ENCODE measurements at regions not wholly inside any gene's neighbourhood (a gene's known extent, or its start where the extent isn't known, plus 50 kb on each side); places are given as distances from the start of the nearest gene placed in this dataset.

DNA sequence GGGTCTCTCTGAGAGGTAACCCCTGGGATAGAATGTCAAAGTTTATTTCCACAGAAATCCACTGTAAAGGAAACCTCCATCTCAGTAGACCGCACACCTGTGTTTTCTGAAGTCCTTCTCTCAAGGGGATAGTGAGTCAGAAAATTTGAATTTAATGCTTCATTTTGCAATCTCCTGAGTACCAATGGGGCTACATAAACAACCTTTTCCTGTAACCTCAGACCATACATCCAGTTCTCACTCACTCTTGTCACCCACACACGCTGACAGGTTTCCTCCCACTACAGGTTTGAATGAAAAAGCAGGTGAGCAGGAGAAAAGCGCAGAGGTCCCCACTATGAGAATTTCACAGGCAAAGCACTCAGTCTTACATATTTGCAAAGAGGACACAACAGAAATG lies 165.3 kb upstream of the MCTP2 start:
- H3K27ac ChIP-seq (ENCODE audit: control insufficient read depth, insufficient read depth), result no peak overlapping the region
- H3K36me3 ChIP-seq (ENCODE audit: control insufficient read depth in 2 of 2, insufficient read depth in 2 of 2, low read length in 1 of 2), result no peaks in the 10 kb centered on the region
- no peaks in the 10 kb centered on the region; a peak in 1 of 4 replicates for H3K27me3 ChIP-seq (replicated peaks in 1 of 2; ENCODE audit: control insufficient read depth in 2 of 2, insufficient read depth in 2 of 2, low read length in 1 of 2)
- no peaks in the 10 kb centered on the region for H3K9me3 ChIP-seq (replicated peaks; ENCODE audit: control insufficient read depth, insufficient read depth, low read length)
- no peak overlapping the region for H3K4me3 ChIP-seq
- CTCF ChIA-PET, result no interaction called here
- H2AFZ ChIP-seq (ENCODE audit: control insufficient read depth, low read depth, low read length), result no peak overlapping the region
- 8% methylated on average over 3 of the region's 3 CpGs for WGBS (ENCODE audit: insufficient coverage, insufficient replicate concordance, low lambda C conversion rate, missing lambda C conversion rate)
- no TSS peak for BruUV-seq (replicated peaks)
- intact Hi-C loops (cut with micrococcal nuclease; ENCODE audit: unreplicated experiment), result no loop called here
- no peak for DNase-seq (ENCODE audit: low read depth, low spot score)
- POLR2A ChIA-PET, result no interaction called here
- TF ChIP-seq SUPT20H (IDR thresholded peaks at IDR 0.05; ENCODE audit: borderline replicate concordance, control insufficient read depth, low read depth, low read length) (no peak), ZZZ3 (IDR thresholded peaks at IDR 0.05; ENCODE audit: control insufficient read depth, insufficient read length, low read depth) (no peak), ZNF384 (IDR thresholded peaks at IDR 0.05; ENCODE audit: borderline replicate concordance, low read depth, low read length) (no peak), FOS (IDR thresholded peaks at IDR 0.05; ENCODE audit: borderline replicate concordance, extremely low read depth, insufficient read length) (no peak), RAD51 (IDR thresholded peaks at IDR 0.05) (no peak), POLR2AphosphoS5 (IDR thresholded peaks at IDR 0.05; ENCODE audit: low read length) (no peak), EP300 (IDR thresholded peaks at IDR 0.05; ENCODE audit: borderline replicate concordance in 1 of 2, control insufficient read depth in 1 of 2, low read depth in 2 of 2, low read length in 2 of 2) (no peak)
- TF ChIP-seq, protein P1, sequence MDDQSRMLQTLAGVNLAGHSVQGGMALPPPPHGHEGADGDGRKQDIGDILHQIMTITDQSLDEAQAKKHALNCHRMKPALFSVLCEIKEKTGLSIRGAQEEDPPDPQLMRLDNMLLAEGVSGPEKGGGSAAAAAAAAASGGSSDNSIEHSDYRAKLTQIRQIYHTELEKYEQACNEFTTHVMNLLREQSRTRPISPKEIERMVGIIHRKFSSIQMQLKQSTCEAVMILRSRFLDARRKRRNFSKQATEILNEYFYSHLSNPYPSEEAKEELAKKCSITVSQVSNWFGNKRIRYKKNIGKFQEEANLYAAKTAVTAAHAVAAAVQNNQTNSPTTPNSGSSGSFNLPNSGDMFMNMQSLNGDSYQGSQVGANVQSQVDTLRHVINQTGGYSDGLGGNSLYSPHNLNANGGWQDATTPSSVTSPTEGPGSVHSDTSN (IDR thresholded peaks at IDR 0.05; ENCODE audit: insufficient replicate concordance, low read depth, low read length), result no peak
- TF ChIP-seq, protein P2, sequence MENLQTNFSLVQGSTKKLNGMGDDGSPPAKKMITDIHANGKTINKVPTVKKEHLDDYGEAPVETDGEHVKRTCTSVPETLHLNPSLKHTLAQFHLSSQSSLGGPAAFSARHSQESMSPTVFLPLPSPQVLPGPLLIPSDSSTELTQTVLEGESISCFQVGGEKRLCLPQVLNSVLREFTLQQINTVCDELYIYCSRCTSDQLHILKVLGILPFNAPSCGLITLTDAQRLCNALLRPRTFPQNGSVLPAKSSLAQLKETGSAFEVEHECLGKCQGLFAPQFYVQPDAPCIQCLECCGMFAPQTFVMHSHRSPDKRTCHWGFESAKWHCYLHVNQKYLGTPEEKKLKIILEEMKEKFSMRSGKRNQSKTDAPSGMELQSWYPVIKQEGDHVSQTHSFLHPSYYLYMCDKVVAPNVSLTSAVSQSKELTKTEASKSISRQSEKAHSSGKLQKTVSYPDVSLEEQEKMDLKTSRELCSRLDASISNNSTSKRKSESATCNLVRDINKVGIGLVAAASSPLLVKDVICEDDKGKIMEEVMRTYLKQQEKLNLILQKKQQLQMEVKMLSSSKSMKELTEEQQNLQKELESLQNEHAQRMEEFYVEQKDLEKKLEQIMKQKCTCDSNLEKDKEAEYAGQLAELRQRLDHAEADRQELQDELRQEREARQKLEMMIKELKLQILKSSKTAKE (IDR thresholded peaks at IDR 0.05; ENCODE audit: low read depth, poor library complexity, severe bottlenecking), result no peak
- RAD21 ChIA-PET (ENCODE audit: unreplicated experiment), result no interaction called here
- H4K20me1 ChIP-seq (ENCODE audit: control insufficient read depth, insufficient read depth), result no peaks in the 10 kb centered on the region
- in situ Hi-C loops (cut with MboI), result no loop called here
- H3K4me1 ChIP-seq (ENCODE audit: control insufficient read depth, insufficient read depth, low read length), result no peaks in the 10 kb centered on the region
- FAIRE-seq, result no peak
- no peaks in the 10 kb centered on the region for H3K79me2 ChIP-seq (ENCODE audit: control insufficient read depth, insufficient read depth, low read length)
- no peak for ATAC-seq
- H3K9ac ChIP-seq (ENCODE audit: control insufficient read depth, insufficient read depth, low read length), result no peak overlapping the region
- H3K4me2 ChIP-seq (ENCODE audit: control insufficient read depth, insufficient read depth), result no peak overlapping the region
- SMC1A ChIA-PET (ENCODE audit: uncharacterized antibody, unreplicated experiment), result no interaction called here

Data from GM12878 (cell line).